HG02970 (cell line): ENCODE measurements at regions not wholly inside any gene's neighbourhood (a gene's known extent, or its start where the extent isn't known, plus 50 kb on each side); places are given as distances from the start of the nearest gene placed in this dataset.

ENCODE experiments used
- ATAC-seq: cut with Tn5 transposase; IDR thresholded peaks from one replicate; pipeline ENCODE4 v1.9.1; 2021; ENCODE audit warnings: mild to moderate bottlenecking, moderate library complexity, moderate number of reproducible peaks; ENCODE audit not compliant: unreplicated experiment, low FRiP score

DNA sequence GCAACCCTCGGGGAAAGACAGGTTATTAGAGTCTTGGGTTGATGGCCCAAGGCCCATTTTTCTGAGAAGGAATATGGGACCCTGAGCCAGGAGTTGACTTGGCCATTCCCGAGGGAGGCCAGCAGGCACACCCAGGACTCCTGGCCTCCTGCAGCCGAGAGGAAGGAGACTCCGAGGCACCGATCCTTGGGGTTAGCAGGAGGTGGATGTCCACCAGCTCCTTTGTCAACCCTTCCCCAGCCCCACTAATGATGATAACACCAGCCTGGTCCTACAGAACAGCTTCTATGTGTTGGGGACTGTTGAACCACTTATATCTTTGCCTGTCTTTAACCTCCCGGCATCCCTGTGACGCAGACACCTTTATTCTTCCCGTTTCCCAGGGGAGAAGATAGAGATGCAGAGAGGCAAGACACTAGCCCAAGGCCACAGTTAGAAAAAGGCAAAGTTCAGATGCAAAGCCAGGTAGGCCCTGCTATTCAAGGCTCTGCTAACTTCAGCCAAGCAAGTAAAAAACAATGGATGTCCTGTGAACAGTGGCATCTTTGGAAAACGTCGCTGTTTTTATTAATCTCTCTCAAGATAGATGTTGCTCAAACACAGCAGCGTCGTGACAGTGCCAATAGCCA, 767.3 kb upstream of the TBX3 start:
- ATAC-seq = no peak

DNA sequence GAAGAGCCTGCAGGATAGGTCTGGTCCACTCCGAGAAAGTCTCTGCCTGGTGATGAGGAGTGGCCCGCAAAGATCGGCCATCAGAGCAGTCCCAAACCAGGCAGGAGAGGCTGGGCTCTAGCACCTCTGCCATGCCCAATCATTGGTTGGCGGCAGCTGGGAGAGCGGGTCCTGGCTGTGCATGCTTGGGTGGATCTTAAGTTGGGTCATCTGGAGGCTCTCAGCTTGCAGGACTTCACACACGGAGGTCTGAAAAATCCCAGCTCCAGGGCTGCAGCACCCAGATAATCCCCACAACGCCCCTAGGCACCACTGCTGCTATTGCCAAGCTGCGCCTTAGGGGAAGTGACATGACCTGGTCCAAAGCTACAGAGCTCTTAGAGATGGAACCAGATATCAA, 766.7 kb upstream of the TBX3 start:
- no peak for ATAC-seq

DNA sequence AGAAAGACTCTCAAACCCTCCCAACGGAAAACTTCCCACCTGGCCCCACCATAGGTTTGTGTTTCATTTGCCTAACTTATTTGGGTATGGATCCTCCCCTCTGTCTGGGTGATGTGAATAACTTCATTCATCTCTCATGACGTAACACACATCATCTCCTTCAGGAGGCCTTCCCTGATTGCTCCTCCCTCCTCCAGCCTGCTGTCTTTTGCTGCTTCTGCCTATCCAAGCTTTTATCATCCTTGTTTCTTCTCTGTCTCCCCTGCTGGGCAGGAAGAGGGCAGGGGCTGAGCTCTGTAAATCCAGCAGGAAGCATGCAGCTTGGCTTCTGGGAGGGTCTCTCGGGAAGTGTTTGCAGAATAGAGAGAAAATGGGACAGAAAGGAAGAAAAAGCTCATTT, 766.0 kb upstream of the TBX3 start:
- ATAC-seq = no peak

DNA sequence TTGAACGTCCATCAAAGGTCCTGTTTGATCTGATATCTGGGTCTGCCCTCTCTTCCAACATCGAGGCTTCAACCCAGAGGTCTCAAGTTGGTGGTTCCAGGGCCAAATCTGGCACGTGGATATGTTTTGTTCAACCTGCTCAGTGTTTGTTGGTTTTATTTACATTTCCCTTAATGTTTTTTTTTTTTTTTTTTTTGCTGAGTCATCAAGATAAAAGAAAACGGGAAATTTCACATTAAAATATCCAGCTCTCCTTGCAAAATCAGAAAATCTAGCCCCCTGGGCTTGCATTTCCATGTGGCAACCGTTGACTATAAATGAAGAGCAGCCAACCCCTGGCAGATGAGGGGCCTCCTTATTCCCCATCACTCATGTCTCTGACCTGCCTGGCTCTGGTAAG, 765.6 kb upstream of the TBX3 start:
- ATAC-seq = no peak

DNA sequence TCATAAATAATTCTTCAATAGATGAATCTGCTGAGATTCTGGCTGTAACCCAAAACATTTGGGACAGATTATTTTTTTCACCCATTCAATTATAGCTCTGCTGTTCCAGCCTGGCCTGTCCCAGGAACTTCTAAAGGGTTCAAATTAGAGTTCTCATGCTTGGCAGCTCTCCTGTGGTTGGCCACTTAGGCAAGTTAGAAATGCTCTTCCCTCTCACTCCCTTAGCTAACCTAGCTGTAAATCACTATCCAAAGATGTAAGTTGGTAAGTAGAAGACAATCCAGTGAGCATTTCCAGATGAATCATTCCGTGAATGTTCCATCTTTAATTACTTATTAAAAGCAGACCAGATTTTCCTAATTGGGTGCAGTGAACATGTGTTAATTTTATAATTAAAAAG, 760.4 kb upstream of the TBX3 start:
- no peak for ATAC-seq

DNA sequence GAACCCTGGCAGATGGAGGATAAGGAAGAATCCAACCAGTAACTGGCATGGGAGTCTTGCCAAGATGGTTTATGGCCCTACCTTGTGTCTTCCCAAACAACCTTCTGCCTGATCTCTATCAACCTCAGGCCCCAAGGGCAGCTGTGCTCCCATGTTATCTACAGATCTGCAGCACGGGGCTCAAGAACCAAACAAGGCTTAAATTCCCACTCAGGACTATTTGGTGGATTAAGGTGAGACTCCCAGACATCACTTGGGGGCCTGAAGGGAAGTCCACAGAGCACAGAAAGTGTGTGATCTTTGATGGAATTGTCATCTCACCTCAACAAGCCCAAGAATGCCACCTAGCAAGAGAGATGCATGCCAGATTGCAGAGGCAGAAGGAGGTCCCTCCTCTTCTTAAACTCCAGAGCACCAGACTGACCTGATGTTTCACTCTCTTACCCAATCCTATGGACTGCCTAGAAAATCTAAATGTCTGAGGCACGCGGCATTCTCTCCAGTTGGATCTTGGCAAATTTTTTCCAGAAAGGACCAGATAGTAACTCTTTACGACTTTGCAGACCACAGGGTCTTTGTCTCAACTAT, 759.5 kb upstream of the TBX3 start:
- ATAC-seq = no peak

DNA sequence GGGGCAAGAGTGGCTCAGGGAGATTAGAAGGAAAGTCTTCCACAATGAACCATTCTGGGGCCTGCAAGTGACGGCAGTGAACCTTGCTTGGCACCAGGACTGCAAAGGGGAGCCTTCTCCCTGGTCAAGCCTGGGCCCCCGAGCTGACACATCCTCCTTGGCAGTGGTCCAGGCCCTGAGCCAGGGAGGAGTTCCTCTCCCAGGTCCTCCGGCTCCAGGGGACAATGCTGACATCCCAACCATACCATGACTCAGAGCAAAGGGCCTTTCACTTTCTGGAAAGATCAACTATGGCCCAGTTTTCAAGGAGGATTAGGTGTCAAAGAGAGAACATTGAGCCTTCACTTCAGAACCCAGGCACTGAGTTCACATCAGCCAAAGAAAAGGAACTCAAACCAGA, 756.5 kb upstream of the TBX3 start:
- no peak for ATAC-seq

DNA sequence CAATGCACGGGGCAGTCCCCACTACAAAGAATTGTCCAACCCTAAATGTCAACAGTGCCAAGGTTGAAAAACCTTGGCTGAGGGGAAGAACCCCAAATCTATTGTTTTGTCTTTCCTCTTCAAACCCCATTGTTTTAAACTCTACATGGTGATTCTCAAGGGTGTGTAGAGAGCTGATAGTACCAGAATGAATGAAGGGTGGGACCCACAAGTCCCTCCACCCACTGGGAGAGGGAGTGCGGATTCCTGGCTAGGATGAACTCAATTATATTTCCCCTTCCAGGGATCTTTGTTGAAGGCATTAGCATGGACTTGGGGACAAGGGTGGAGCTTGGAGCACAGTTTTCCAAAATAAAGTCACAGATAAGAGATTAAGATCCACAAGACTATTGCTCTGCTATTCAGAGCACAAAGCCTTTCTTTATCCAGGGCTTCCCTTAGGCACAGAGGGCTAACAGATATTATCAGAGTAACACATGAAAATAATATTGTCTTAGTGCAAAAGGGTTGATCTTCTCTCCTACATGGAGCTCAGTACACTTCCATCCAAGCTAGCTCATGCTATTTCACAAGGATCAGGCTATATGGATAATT, 755.1 kb upstream of the TBX3 start:
- no peak for ATAC-seq

DNA sequence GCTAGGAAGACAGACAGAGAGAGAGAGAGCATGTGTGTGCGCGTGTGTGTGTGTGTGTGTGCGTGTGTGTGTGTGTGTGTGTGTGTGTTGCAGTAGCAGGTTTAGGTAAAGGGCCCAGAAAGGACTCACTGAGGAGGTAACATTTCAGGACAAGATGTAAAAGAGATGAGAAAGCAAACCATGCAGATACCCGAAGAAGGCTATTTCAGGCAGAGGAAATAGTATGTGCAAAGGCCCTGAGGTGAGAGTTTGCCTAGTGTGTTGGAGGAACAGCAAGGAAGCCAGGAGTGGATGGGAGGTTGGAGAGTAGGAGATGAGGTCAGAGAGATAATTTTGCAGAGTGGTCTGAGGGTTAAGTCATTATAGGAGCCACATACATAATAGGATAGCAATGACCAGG, 754.3 kb upstream of the TBX3 start:
- ATAC-seq = no peak

DNA sequence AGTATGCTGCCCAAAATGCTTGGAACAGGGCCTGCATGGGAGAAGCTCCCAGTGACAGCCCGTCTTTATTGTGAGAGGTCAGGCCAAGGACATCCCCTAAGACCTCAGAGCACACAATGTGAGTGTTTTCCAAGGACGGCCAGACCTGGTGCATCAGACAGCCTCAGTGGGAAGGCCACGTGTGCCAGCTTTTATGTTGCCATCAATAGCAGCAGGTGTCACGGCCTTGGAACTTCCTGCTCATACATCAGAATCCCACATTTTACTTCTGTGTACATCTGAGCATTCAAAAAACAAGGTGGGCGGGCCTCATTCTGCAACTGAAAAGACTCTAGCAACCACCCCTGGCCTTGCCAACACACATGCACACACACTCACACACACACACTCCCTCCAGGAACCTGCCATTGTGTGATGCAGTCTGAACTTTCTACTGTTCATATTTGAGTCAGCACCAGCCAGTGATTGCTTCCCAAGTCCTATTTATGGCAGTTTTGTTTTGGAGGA, 753.1 kb upstream of the TBX3 start:
- ATAC-seq = no peak

DNA sequence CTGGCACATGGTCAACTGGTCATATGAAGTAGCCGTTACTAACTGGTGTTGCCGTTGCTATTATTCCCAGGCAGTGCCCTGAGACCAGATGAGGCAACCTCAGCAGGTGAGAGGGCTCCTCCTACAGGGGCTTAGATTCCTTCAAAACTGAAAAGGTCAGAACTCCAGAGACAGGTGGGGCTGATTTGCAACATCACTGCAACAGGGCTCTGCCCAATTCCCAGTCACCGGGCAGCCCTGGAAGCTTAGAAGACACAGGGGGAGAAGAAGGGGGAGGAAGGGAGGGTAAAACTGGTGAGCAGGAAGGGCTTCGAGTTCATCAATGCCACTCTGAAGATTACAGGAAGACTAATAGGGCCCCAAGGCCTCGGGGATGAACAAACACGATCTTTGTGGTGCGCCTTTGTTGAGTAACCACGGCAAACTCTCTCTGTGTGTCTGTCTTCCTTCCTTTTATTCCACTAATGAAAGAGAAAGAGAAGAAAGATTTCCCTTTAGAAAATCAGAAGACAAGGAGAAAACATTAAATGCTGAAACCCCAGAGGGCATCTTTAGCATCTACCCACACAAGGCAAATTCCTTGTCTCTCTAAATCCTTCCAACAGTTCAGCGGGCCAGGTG, 749.1 kb upstream of the TBX3 start:
- ATAC-seq = no peak

DNA sequence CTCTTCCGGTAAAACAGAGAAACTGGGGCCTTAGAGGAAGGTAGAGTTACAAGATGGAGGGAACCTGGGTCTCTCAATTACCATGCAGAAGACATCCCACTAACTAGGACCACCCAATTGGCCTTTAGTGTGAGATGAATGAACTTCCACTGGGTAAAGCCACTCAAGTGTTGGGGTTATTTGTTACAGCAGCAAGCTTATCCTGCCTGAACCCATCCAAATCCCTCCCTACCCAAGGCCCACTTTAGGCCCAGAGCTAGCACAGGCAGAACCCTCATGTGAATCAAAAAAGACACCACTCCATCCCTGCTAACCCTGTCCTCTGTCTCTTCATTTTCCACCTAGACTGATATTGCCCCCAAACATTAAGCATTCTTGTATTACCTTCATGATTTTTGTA, 746.7 kb upstream of the TBX3 start:
- ATAC-seq = no peak

DNA sequence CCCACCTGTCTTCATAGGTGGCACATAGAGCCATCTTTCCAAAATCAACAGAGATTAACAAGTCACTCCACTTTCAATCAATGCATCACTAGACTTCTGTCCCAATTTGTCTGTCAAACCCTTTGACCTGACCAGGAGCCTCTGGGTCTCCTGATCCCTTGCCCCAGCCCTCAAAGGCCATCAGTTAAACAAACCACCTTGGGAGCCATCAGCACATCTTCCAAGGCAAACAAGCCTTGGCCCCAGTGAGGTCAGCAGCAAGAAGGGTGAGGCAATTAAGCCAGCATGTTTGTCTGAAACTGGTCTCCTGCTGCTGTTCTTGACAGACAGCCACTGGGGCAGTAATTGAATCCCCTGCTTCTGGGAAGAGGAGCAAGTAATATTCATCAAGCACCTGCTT, 742.8 kb upstream of the TBX3 start:
- no peak for ATAC-seq

DNA sequence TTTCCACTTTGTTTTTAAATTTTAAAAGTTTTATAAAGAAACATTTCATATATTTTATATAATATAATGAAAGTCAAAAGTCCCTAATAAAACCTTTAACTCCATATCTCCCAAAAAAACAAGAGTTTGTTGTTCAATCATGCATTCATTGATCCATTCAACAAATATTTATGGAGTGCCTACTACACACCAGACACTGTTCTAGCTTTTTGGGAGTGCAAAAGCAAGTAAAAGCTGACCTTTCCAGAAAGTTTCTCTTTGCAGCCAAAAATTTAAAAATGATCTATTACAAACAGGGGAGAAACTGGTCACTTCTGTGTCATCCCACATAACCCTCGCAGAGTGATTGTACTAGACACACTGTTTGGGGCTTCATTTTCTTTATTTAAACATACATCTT, 740.0 kb upstream of the TBX3 start:
- no peak for ATAC-seq

DNA sequence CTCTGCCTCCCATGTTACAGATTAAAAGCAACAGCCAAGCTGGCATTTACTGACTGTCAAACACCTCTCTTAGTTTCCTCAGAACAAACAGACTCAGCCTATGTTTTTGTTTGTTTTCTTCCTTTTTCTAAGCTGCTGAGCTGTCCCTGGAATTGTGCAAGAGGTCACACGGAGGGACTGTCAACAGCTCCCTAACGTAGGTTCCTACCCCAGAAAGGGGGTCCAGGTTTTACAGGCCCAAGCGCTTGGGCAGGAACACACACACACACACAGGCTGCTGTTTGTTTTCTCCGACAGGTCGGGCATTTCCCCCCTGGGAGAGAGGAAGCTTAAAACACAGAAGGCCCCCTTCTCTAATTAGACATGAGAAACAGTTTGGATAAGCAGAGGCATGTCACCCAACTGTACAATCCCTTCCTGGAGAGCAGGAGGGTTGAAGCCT, 739.6 kb upstream of the TBX3 start:
- ATAC-seq = no peak

DNA sequence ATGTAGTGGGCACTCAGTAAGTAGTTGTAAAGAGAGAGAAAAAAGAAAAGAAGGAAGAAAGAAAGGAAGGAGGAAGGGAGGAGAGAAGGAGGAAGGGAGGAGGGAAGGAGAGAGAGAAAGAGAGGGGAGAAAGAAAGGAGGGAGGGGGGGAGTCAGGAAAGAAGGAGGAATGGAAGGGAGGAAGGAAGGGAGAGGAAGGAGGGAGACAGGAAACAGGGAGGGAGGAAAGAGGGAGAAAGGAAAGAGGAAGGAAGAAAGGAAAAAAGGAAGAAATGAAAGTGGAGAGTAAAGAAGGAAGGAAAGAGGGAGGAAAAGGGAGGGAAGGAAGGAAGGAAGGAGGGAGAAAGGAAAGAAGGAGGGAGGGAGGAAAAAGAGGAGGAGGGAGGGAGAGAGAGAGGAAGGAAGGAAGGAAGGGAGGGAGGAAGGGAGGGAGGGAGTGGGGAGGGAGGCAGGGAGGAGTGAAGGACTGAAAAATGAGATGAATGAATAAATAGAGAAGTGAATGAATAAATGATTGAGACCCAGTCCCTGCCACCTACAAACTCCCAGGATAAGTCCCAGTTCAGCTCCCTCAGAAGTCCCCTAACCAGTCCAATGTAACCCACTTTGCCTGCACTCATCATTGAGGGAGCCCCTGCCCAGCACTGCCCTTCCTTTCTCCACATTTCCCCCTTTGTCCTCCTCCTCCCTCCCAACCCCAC, 739.0 kb upstream of the TBX3 start:
- no peak for ATAC-seq

DNA sequence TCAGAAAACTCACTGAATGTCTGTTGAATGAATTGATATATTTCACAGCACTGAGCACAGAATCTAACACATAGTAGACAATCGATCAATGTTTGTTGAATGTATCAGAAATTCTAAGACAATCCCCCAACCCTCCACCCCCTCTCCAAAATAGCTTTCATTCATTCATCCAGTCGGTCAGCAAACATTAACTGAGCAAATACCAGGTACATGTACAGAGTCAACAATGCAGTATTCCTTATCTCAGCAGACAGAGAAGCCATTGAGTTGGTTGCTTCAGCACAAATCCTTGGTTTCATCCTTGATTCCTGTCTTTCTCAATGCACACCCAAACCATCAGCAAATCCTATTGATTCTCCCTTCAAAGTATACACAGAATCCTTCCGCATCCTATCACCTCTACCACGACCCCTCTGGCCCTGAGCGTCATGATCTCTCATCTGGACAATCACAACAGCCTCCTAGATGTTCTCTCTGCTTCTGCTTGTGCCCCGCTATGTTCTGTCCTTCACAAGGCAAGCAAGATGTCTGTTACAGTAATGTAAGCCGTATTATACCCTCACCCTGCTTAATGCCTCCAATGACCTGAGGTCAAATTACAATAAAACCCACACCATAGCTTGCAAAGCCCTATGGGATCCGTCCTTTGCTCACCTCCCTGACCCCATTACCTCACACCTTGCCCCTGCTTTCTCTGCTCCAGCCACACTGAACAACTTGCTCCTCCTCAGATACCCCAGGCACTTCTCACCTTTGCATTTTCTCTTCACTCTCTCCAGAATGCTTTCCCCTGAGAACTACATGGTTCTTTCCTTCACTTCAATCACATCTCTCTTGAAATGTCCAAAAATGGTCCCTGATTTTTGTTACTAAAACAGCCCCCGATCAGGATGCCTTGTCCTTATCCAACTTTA, 738.1 kb upstream of the TBX3 start:
- no peak for ATAC-seq

DNA sequence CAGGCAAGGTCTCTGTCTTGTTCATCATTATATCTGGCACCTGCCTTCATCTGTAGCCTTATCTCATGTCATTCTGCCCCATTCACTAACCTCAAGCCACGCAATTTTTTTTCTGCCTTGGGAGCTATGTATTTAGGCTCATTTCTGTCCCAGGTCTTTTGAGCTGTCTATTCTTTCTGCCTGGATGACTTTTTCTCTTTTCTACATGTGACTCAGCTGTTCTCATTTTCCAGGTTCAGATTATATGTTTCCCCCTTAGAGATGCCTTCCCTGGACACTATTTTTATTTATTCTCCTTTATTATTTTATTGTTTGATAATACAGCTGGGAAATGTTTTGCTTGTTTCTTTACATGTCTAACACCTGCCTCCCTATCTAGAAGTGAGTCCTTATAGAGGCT, 737.4 kb upstream of the TBX3 start:
- no peak for ATAC-seq

DNA sequence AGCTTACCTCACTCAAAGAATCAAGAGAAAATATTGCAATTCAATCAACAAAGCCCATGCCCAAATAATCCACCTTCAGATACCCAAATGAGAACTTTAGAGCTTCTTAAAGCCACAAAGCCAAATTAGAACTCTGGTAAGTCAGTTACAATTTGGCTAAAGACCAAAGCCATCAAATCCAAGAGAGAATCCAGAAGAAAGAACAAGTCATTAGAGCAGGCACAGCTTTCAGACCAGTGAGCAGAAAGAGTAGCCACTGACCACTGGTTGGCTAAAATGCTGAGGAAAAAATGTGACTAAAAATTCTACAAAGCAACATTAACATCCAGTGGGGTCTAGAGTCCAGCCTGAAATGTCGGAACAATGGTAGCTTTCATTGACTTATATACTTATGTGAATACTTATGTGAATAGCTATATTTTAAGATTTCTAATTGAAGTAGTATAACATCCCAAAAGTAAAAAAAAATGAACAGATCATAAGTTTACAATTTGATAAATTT, 735.2 kb upstream of the TBX3 start:
- ATAC-seq = no peak

DNA sequence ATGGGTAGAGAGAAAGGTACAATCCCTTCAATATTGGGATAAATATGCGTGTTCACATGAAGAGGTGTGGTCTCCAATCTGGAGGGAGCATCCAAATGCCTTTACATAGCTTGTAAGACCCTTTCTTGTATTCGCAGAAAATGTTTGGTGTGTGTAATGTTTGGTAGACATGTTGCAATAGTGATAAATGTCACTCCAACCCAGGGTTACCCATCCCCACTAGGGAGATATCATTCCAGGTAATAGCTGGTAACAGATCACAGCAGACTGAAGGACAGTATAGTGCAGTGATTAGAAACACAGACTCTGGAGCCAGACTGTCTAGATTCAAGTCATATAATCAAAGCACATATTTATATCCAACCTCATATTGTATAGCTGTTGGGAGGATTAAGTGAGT, 733.6 kb upstream of the TBX3 start:
- ATAC-seq = no peak
